ENCODE measurements at regions not wholly inside any gene's neighbourhood (a gene's known extent, or its start where the extent isn't known, plus 50 kb on each side); places are given as distances from the start of the nearest gene placed in this dataset.

GRCh38 chr3:194856296-194856695 is 170.6 kb downstream of the FAM43A start:
- Histone ChIP-seq H3K27me3 (ENCODE audit: insufficient read depth, low read length) (peaks cover 4% of the 10 kb centered on the region), H3K79me2 (ENCODE audit: insufficient read depth, low read length) (no peaks in the 10 kb centered on the region), H4K20me1 (ENCODE audit: insufficient read depth, low read length) (no peaks in the 10 kb centered on the region), H3K4me3 (ENCODE audit: insufficient read depth, low read length) (no peak overlapping the region), H2AFZ (ENCODE audit: low read length) (no peak overlapping the region), H3K36me3 (ENCODE audit: insufficient read depth, low read length) (no peaks in the 10 kb centered on the region), H3K27ac (ENCODE audit: low read depth, low read length) (no peak overlapping the region), H3K4me2 (ENCODE audit: insufficient read depth, low read length) (no peak overlapping the region), H3K4me1 (ENCODE audit: insufficient read depth, low read length) (no peaks in the 10 kb centered on the region), H3K9me3 (ENCODE audit: low read depth, low read length) (no peaks in the 10 kb centered on the region)
- no peak for TF ChIP-seq CTCF (IDR thresholded peaks at IDR 0.05; ENCODE audit: extremely low read depth, low read depth, low read length)
- DNase-seq (ENCODE audit: insufficient read length, low spot score, missing footprints), result no peak

- no peak for DNase-seq (ENCODE audit: insufficient read length, low spot score, missing footprints)
- no peaks in the 10 kb centered on the region for H3K79me2 ChIP-seq (ENCODE audit: insufficient read depth, low read length)
- no peaks in the 10 kb centered on the region for H3K36me3 ChIP-seq (ENCODE audit: insufficient read depth, low read length)
- H2AFZ ChIP-seq (ENCODE audit: low read length), result no peak overlapping the region
- H3K9me3 ChIP-seq (ENCODE audit: low read depth, low read length), result no peaks in the 10 kb centered on the region
- H3K27ac ChIP-seq (ENCODE audit: low read depth, low read length), result no peak overlapping the region
- H3K27me3 ChIP-seq (ENCODE audit: insufficient read depth, low read length), result peaks cover 9% of the 10 kb centered on the region
- no peaks in the 10 kb centered on the region for H4K20me1 ChIP-seq (ENCODE audit: insufficient read depth, low read length)
- H3K4me1 ChIP-seq (ENCODE audit: insufficient read depth, low read length), result no peaks in the 10 kb centered on the region
- H3K4me2 ChIP-seq (ENCODE audit: insufficient read depth, low read length), result no peak overlapping the region
- no peak for TF ChIP-seq CTCF (IDR thresholded peaks at IDR 0.05; ENCODE audit: extremely low read depth, low read depth, low read length)
- no peak overlapping the region for H3K4me3 ChIP-seq (ENCODE audit: insufficient read depth, low read length)
Measured at GRCh38 chr3:194857469-194858113, 171.9 kb downstream of the FAM43A start.

DNA sequence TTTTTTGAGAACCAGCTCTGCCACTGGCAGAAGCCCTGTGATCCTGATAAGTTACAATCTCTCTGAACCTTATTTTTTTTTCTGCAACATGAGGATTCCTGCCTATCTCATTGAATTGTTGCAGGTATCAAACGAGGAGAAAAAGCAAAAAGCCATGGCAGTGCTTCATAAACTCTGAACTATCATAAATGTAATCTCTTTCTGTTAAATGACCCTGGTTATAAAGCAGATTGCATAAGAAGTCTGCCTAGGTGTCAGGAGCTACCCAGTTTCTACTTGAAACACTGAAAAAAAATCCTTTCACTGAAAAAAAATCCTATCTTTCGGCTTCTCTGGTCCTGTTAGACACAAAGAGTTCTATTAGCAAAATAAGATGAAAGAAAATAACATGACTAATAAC is 172.7 kb downstream of the FAM43A start:
- Histone ChIP-seq H3K4me3 (ENCODE audit: insufficient read depth, low read length) (no peak overlapping the region), H2AFZ (ENCODE audit: low read length) (no peak overlapping the region), H4K20me1 (ENCODE audit: insufficient read depth, low read length) (no peaks in the 10 kb centered on the region), H3K27me3 (ENCODE audit: insufficient read depth, low read length) (peaks cover 17% of the 10 kb centered on the region), H3K36me3 (ENCODE audit: insufficient read depth, low read length) (no peaks in the 10 kb centered on the region), H3K79me2 (ENCODE audit: insufficient read depth, low read length) (no peaks in the 10 kb centered on the region), H3K4me1 (ENCODE audit: insufficient read depth, low read length) (no peaks in the 10 kb centered on the region), H3K27ac (ENCODE audit: low read depth, low read length) (no peak overlapping the region), H3K4me2 (ENCODE audit: insufficient read depth, low read length) (no peak overlapping the region), H3K9me3 (ENCODE audit: low read depth, low read length) (no peaks in the 10 kb centered on the region)
- no peak for TF ChIP-seq CTCF (IDR thresholded peaks at IDR 0.05; ENCODE audit: extremely low read depth, low read depth, low read length)
- DNase-seq (ENCODE audit: insufficient read length, low spot score, missing footprints), result no peak

GRCh38 chr3:194860725-194861124 is 175.0 kb downstream of the FAM43A start:
- no peaks in the 10 kb centered on the region for H3K9me3 ChIP-seq (ENCODE audit: low read depth, low read length)
- no peaks in the 10 kb centered on the region for H4K20me1 ChIP-seq (ENCODE audit: insufficient read depth, low read length)
- H3K4me3 ChIP-seq (ENCODE audit: insufficient read depth, low read length), result no peak overlapping the region
- no peak for DNase-seq (ENCODE audit: insufficient read length, low spot score, missing footprints)
- H3K27me3 ChIP-seq (ENCODE audit: insufficient read depth, low read length), result peaks cover 21% of the 10 kb centered on the region
- no peak overlapping the region for H3K4me2 ChIP-seq (ENCODE audit: insufficient read depth, low read length)
- no peak overlapping the region for H2AFZ ChIP-seq (ENCODE audit: low read length)
- no peaks in the 10 kb centered on the region for H3K4me1 ChIP-seq (ENCODE audit: insufficient read depth, low read length)
- TF ChIP-seq CTCF (IDR thresholded peaks at IDR 0.05; ENCODE audit: extremely low read depth, low read depth, low read length), result no peak
- no peak overlapping the region for H3K27ac ChIP-seq (ENCODE audit: low read depth, low read length)
- no peaks in the 10 kb centered on the region for H3K79me2 ChIP-seq (ENCODE audit: insufficient read depth, low read length)
- no peaks in the 10 kb centered on the region for H3K36me3 ChIP-seq (ENCODE audit: insufficient read depth, low read length)
